Neural progenitor cell (in vitro differentiated cells): ENCODE measurements at regions not wholly inside any gene's neighbourhood (a gene's known extent, or its start where the extent isn't known, plus 50 kb on each side); places are given as distances from the start of the nearest gene placed in this dataset.

Experiments used
- DNase-seq: peaks from one replicate; pipeline ENCODE4 v3.0.0-alpha.2; 2016; ENCODE audit warnings: low spot score
- H2AFZ ChIP-seq: fragments of 200-600 bp; sonication (generic); replicated peaks from 2 replicates; pipeline ENCODE4 v1.6.1; 2016; ENCODE audit warnings: antibody characterized with exemption
- H3F3A ChIP-seq: fragments of 200-600 bp; sonication (generic); 2 replicates; pipeline ENCODE4 v1.6.1; 2016; ENCODE audit warnings: antibody characterized with exemption, low read depth
- H3K27ac ChIP-seq: fragments of 200-600 bp; sonication (generic); 2 replicates; pipeline ENCODE4 v1.5.1; 2016; ENCODE audit warnings: mild to moderate bottlenecking
- H3K27me3 ChIP-seq: fragments of 200-600 bp; sonication (generic); 2 replicates; pipeline ENCODE4 v1.6.1; 2016; ENCODE audit warnings: mild to moderate bottlenecking, moderate library complexity
- H3K36me3 ChIP-seq: fragments of 200-600 bp; sonication (generic); 2 replicates; pipeline ENCODE4 v1.5.1; 2016
- H3K4me1 ChIP-seq: fragments of 200-600 bp; sonication (generic); 2 replicates; pipeline ENCODE4 v1.6.1; 2016; ENCODE audit warnings: mixed run types
- H3K4me2 ChIP-seq: fragments of 200-600 bp; sonication (generic); 2 replicates; pipeline ENCODE4 v1.6.1; 2016
- H3K4me3 ChIP-seq: fragments of 200-600 bp; sonication (generic); 2 replicates; pipeline ENCODE4 v1.5.1; 2016
- H3K79me2 ChIP-seq: fragments of 200-600 bp; sonication (generic); 2 replicates; pipeline ENCODE4 v1.6.1; 2016; ENCODE audit warnings: low read depth
- H3K9ac ChIP-seq: fragments of 200-600 bp; sonication (generic); 2 replicates; pipeline ENCODE4 v1.6.1; 2016
- H3K9me3 ChIP-seq: fragments of 200-600 bp; sonication (generic); 2 replicates; pipeline ENCODE4 v1.5.1; 2016; ENCODE audit warnings: low read depth
- H4K20me1 ChIP-seq: fragments of 200-600 bp; sonication (generic); 2 replicates; pipeline ENCODE4 v1.6.1; 2016; ENCODE audit warnings: low read depth
- H3K27ac Mint-ChIP-seq: 3 replicates; pipeline ENCODE4 v1.8.0; 2021; ENCODE audit warnings: mixed read lengths
- H3K27me3 Mint-ChIP-seq: 2 replicates; pipeline ENCODE4 v1.8.0; 2022; ENCODE audit warnings: low read depth, mild to moderate bottlenecking, inconsistent platforms, moderate library complexity, mixed read lengths; ENCODE audit not compliant: insufficient read depth
- H3K36me3 Mint-ChIP-seq: 3 replicates; pipeline ENCODE4 v1.8.0; 2021; ENCODE audit warnings: mixed read lengths
- H3K4me1 Mint-ChIP-seq: 3 replicates; pipeline ENCODE4 v1.8.0; 2021; ENCODE audit warnings: mixed read lengths
- H3K4me3 Mint-ChIP-seq: 3 replicates; pipeline ENCODE4 v1.8.0; 2021; ENCODE audit warnings: mild to moderate bottlenecking, moderate library complexity, mixed read lengths
- H3K9me3 Mint-ChIP-seq: 3 replicates; pipeline ENCODE4 v1.8.0; 2020; ENCODE audit warnings: mixed read lengths
- CTCF ChIP-seq: fragments of 200-600 bp; sonication (generic); IDR thresholded peaks from 2 replicates; pipeline ENCODE4 v1.5.1; 2017; ENCODE audit warnings: antibody characterized with exemption, mild to moderate bottlenecking
- EZH2 ChIP-seq: fragments of 200-600 bp; sonication (generic); IDR thresholded peaks from 2 replicates; pipeline ENCODE4 v1.6.1; 2017; ENCODE audit warnings: antibody characterized with exemption, mild to moderate bottlenecking, moderate library complexity
- EZH2phosphoT487 ChIP-seq: fragments of 200-600 bp; sonication (generic); IDR thresholded peaks from 2 replicates; pipeline ENCODE4 v1.6.1; 2017; ENCODE audit warnings: antibody characterized with exemption

GRCh38 chr6:133083248-133083967 is 157.7 kb upstream of the EYA4 start:
- no peaks in the 10 kb centered on the region for H3K36me3 Mint-ChIP-seq
- Histone ChIP-seq H3K4me2 (no peak overlapping the region), H3K9ac (no peak overlapping the region), H3K4me3 (no peak overlapping the region), H3K79me2 (no peaks in the 10 kb centered on the region), H3K27ac (no peak overlapping the region), H3K9me3 (no peaks in the 10 kb centered on the region), H2AFZ (peak overlapping the region; percentile 65), H3K36me3 (no peaks in the 10 kb centered on the region), H3K4me1 (no peaks in the 10 kb centered on the region), H4K20me1 (no peaks in the 10 kb centered on the region), H3K27me3 (no peaks in the 10 kb centered on the region), H3F3A (no peaks in the 10 kb centered on the region)
- TF ChIP-seq CTCF (no peak), EZH2phosphoT487 (no peak), EZH2 (no peak)
- H3K27me3 Mint-ChIP-seq: no peaks in the 10 kb centered on the region
- H3K4me1 Mint-ChIP-seq: peaks cover 25% of the 10 kb centered on the region
- no peaks in the 10 kb centered on the region for H3K9me3 Mint-ChIP-seq
- no peak for DNase-seq
- no peak overlapping the region for H3K27ac Mint-ChIP-seq
- no peak overlapping the region for H3K4me3 Mint-ChIP-seq

- no peaks in the 10 kb centered on the region for H3K9me3 Mint-ChIP-seq
- peaks cover 19% of the 10 kb centered on the region for H3K4me1 Mint-ChIP-seq
- H3K4me3 Mint-ChIP-seq: no peak overlapping the region
- Histone ChIP-seq H3F3A (no peaks in the 10 kb centered on the region), H3K4me2 (no peak overlapping the region), H3K9me3 (no peaks in the 10 kb centered on the region), H3K4me3 (no peak overlapping the region), H4K20me1 (no peaks in the 10 kb centered on the region), H3K4me1 (no peaks in the 10 kb centered on the region), H2AFZ (no peak overlapping the region), H3K27me3 (no peaks in the 10 kb centered on the region), H3K79me2 (no peaks in the 10 kb centered on the region), H3K36me3 (no peaks in the 10 kb centered on the region), H3K9ac (no peak overlapping the region), H3K27ac (no peak overlapping the region)
- H3K36me3 Mint-ChIP-seq: no peaks in the 10 kb centered on the region
- no peak overlapping the region for H3K27ac Mint-ChIP-seq
- DNase-seq: no peak
- H3K27me3 Mint-ChIP-seq: no peaks in the 10 kb centered on the region
- TF ChIP-seq EZH2 (no peak), CTCF (no peak), EZH2phosphoT487 (no peak)
These were observed 155.7 kb upstream of the EYA4 start for GRCh38 chr6:133085471-133085870.

- H3K9me3 ChIP-seq: no peaks in the 10 kb centered on the region
- H3F3A ChIP-seq: no peaks in the 10 kb centered on the region
- Mint-ChIP-seq H3K27ac (no peak overlapping the region), H3K4me1 (peaks cover 15% of the 10 kb centered on the region), H3K9me3 (no peaks in the 10 kb centered on the region), H3K36me3 (no peaks in the 10 kb centered on the region), H3K27me3 (no peaks in the 10 kb centered on the region), H3K4me3 (no peak overlapping the region)
- H3K79me2 ChIP-seq: no peaks in the 10 kb centered on the region
- no peaks in the 10 kb centered on the region for H3K4me1 ChIP-seq
- no peaks in the 10 kb centered on the region for H4K20me1 ChIP-seq
- H3K27ac ChIP-seq: no peak overlapping the region
- TF ChIP-seq EZH2 (no peak), EZH2phosphoT487 (no peak), CTCF (no peak)
- no peak overlapping the region for H3K4me2 ChIP-seq
- H3K9ac ChIP-seq: no peak overlapping the region
- H3K36me3 ChIP-seq: no peaks in the 10 kb centered on the region
- H3K27me3 ChIP-seq: no peaks in the 10 kb centered on the region
- no peak overlapping the region for H2AFZ ChIP-seq
- H3K4me3 ChIP-seq: no peak overlapping the region
- DNase-seq: no peak
These were observed 155.3 kb upstream of the EYA4 start for GRCh38 chr6:133085896-133086295.
